Muscle layer of colon (tissue), 2 donors: ENCODE measurements at regions not wholly inside any gene's neighbourhood (a gene's known extent, or its start where the extent isn't known, plus 50 kb on each side); places are given as distances from the start of the nearest gene placed in this dataset.

Experiments
- H3K27ac ChIP-seq: one replicate; pipeline ENCODE4 v1.7.0; 2013; ENCODE audit warnings: low read depth, mild to moderate bottlenecking, low read length, moderate library complexity
- H3K27me3 ChIP-seq, 2 donors: one replicate each; pipeline ENCODE4 v1.7.0; 2013; ENCODE audit warnings: low read length in 2 of 2, mild to moderate bottlenecking in 2 of 2; ENCODE audit not compliant: insufficient read depth in 2 of 2, control insufficient read depth in 1 of 2
- H3K36me3 ChIP-seq: one replicate; pipeline ENCODE4 v1.7.0; 2013; ENCODE audit warnings: mild to moderate bottlenecking, low read length; ENCODE audit not compliant: insufficient read depth
- H3K4me1 ChIP-seq: one replicate; pipeline ENCODE4 v1.7.0; 2013; ENCODE audit warnings: mild to moderate bottlenecking, low read length; ENCODE audit not compliant: insufficient read depth
- H3K4me3 ChIP-seq, 2 donors: one replicate each; pipeline ENCODE4 v1.7.0; 2013; ENCODE audit warnings: low read length in 2 of 2, low read depth in 1 of 2, mild to moderate bottlenecking in 1 of 2, moderate library complexity in 1 of 2
- H3K9ac ChIP-seq: one replicate; pipeline ENCODE4 v1.7.0; 2013; ENCODE audit warnings: low read length
- H3K9me3 ChIP-seq: one replicate; pipeline ENCODE4 v1.7.0; 2013; ENCODE audit warnings: mild to moderate bottlenecking, low read length
- donor health status: abdominal sarcoma.
- donor health status: Adenocarcinoma of cecum.

GRCh38 chr19:30117636-30118145 is 175.7 kb downstream of the URI1 start:
- H3K4me1 ChIP-seq: no peaks in the 10 kb centered on the region
- H3K27me3 ChIP-seq: no peaks in the 10 kb centered on the region
- no peaks in the 10 kb centered on the region for H3K36me3 ChIP-seq
- no peak overlapping the region for H3K9ac ChIP-seq
- H3K27ac ChIP-seq: no peak overlapping the region
- H3K9me3 ChIP-seq: no peaks in the 10 kb centered on the region
- H3K4me3 ChIP-seq: no peak overlapping the region

- Histone ChIP-seq H3K27ac (no peak overlapping the region), H3K4me1 (no peaks in the 10 kb centered on the region), H3K4me3 (no peak overlapping the region), H3K9ac (no peak overlapping the region), H3K36me3 (no peaks in the 10 kb centered on the region), H3K9me3 (no peaks in the 10 kb centered on the region), H3K27me3 (no peaks in the 10 kb centered on the region)
Observed at GRCh38 chr19:30118221-30118620, 176.2 kb downstream of the URI1 start.

GRCh38 chr19:30118760-30119159 is 176.7 kb downstream of the URI1 start:
- Histone ChIP-seq H3K27ac (no peak overlapping the region), H3K9ac (no peak overlapping the region), H3K9me3 (no peaks in the 10 kb centered on the region), H3K27me3 (no peaks in the 10 kb centered on the region), H3K4me1 (no peaks in the 10 kb centered on the region), H3K4me3 (no peak overlapping the region), H3K36me3 (no peaks in the 10 kb centered on the region)

- no peak overlapping the region for H3K4me3 ChIP-seq
- H3K36me3 ChIP-seq: no peaks in the 10 kb centered on the region
- no peak overlapping the region for H3K9ac ChIP-seq
- no peaks in the 10 kb centered on the region for H3K4me1 ChIP-seq
- H3K9me3 ChIP-seq: no peaks in the 10 kb centered on the region
- H3K27ac ChIP-seq: no peak overlapping the region
- H3K27me3 ChIP-seq: no peaks in the 10 kb centered on the region
Observed at GRCh38 chr19:30119180-30119908, 177.3 kb downstream of the URI1 start.

- no peaks in the 10 kb centered on the region for H3K36me3 ChIP-seq
- no peaks in the 10 kb centered on the region for H3K4me1 ChIP-seq
- no peak overlapping the region for H3K27ac ChIP-seq
- H3K4me3 ChIP-seq: no peak overlapping the region
- no peaks in the 10 kb centered on the region for H3K9me3 ChIP-seq
- H3K9ac ChIP-seq: no peak overlapping the region
- no peaks in the 10 kb centered on the region for H3K27me3 ChIP-seq
Observed at GRCh38 chr19:30120860-30121484, 178.9 kb downstream of the URI1 start.

- Histone ChIP-seq H3K27me3 (no peaks in the 10 kb centered on the region), H3K4me1 (no peaks in the 10 kb centered on the region), H3K4me3 (no peak overlapping the region), H3K9ac (no peak overlapping the region), H3K27ac (no peak overlapping the region), H3K36me3 (no peaks in the 10 kb centered on the region), H3K9me3 (no peaks in the 10 kb centered on the region)
Observed at GRCh38 chr19:30122431-30122830, 180.4 kb downstream of the URI1 start.

- Histone ChIP-seq H3K9me3 (no peaks in the 10 kb centered on the region), H3K4me1 (no peaks in the 10 kb centered on the region), H3K27me3 (no peaks in the 10 kb centered on the region), H3K27ac (no peak overlapping the region), H3K9ac (no peak overlapping the region), H3K36me3 (no peaks in the 10 kb centered on the region), H3K4me3 (no peak overlapping the region)
Observed at GRCh38 chr19:30123119-30123518, 181.1 kb downstream of the URI1 start.

GRCh38 chr19:30123611-30124010 is 181.6 kb downstream of the URI1 start:
- H3K36me3 ChIP-seq: no peaks in the 10 kb centered on the region
- no peak overlapping the region for H3K9ac ChIP-seq
- no peak overlapping the region for H3K4me3 ChIP-seq
- H3K27ac ChIP-seq: no peak overlapping the region
- H3K27me3 ChIP-seq: no peaks in the 10 kb centered on the region
- H3K4me1 ChIP-seq: no peaks in the 10 kb centered on the region
- H3K9me3 ChIP-seq: no peaks in the 10 kb centered on the region

GRCh38 chr19:30128211-30128610 is 186.2 kb downstream of the URI1 start:
- Histone ChIP-seq H3K27ac (no peak overlapping the region), H3K27me3 (no peaks in the 10 kb centered on the region), H3K9ac (no peak overlapping the region), H3K9me3 (no peaks in the 10 kb centered on the region), H3K4me1 (no peaks in the 10 kb centered on the region), H3K4me3 (no peak overlapping the region), H3K36me3 (no peaks in the 10 kb centered on the region)

- H3K27ac ChIP-seq: no peak overlapping the region
- no peak overlapping the region for H3K9ac ChIP-seq
- no peaks in the 10 kb centered on the region for H3K36me3 ChIP-seq
- H3K9me3 ChIP-seq: no peaks in the 10 kb centered on the region
- H3K4me3 ChIP-seq: no peak overlapping the region
- no peaks in the 10 kb centered on the region for H3K27me3 ChIP-seq
- no peaks in the 10 kb centered on the region for H3K4me1 ChIP-seq
Observed at GRCh38 chr19:30130356-30131122, 188.5 kb downstream of the URI1 start.

- Histone ChIP-seq H3K9me3 (no peaks in the 10 kb centered on the region), H3K4me3 (no peak overlapping the region), H3K9ac (no peak overlapping the region), H3K27me3 (no peaks in the 10 kb centered on the region), H3K27ac (no peak overlapping the region), H3K4me1 (no peaks in the 10 kb centered on the region), H3K36me3 (no peaks in the 10 kb centered on the region)
Observed at GRCh38 chr19:30131246-30131645, 189.2 kb downstream of the URI1 start.
